ENCODE measurements at regions not wholly inside any gene's neighbourhood (a gene's known extent, or its start where the extent isn't known, plus 50 kb on each side); places are given as distances from the start of the nearest gene placed in this dataset.

- TF ChIP-seq POLR2A (IDR thresholded peaks at IDR 0.05; ENCODE audit: low read length) (no peak), GATA1 (IDR thresholded peaks at IDR 0.05; ENCODE audit: low read depth, low read length) (no peak)
Observed at GRCh38 chr17:14732211-14732610, 431.3 kb downstream of the HS3ST3B1 start.
